Neuron (in vitro differentiated cells): ENCODE measurements at regions not wholly inside any gene's neighbourhood (a gene's known extent, or its start where the extent isn't known, plus 50 kb on each side); places are given as distances from the start of the nearest gene placed in this dataset.
A peak's percentile ranks its signal among the peaks of the same experiment; 100 is the strongest.
"Not testable (repeated sequence)": the region's sequence is repeated elsewhere in the genome, so short reads cannot be mapped to it uniquely, and the experiment has no call there.

Experiments
- H2AFZ ChIP-seq: one replicate; pipeline ENCODE4 v1.6.1; 2013; ENCODE audit warnings: low read depth, mild to moderate bottlenecking, inconsistent platforms, low read length, moderate library complexity
- H3K27me3 ChIP-seq: one replicate; pipeline ENCODE4 v1.6.1; 2013; ENCODE audit warnings: low read length; ENCODE audit not compliant: insufficient read depth
- H3K36me3 ChIP-seq: one replicate; pipeline ENCODE4 v1.6.1; 2013; ENCODE audit warnings: low read length; ENCODE audit not compliant: insufficient read depth
- H3K4me1 ChIP-seq: one replicate; pipeline ENCODE4 v1.6.1; 2013; ENCODE audit warnings: low read length; ENCODE audit not compliant: insufficient read depth
- H3K4me3 ChIP-seq: 2 replicates; pipeline ENCODE4 v1.5.1; 2013; ENCODE audit warnings: mild to moderate bottlenecking, low read length, moderate library complexity
- H3K9me3 ChIP-seq: one replicate; pipeline ENCODE4 v1.6.1; 2013; ENCODE audit warnings: low read length

DNA sequence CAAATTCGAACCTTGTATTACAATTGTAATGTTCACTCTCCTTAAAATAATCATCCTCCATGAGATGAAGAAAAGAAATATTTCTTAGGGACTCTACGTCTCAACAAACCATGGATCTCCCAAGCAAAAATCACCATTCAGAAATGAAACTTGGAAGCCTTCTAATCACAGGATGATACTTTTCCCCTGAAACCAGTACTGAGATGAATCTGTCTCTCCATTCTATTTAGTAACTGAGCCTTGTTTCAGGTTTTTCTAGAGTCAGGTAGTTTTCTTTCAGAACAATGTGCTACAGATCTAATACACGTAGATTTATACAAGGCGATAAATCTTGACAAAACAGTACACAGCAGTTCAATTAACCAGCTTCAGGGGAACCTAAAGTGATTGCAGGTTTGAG lies 660.1 kb upstream of the CBLB start:
- Histone ChIP-seq H3K36me3 (no peaks in the 10 kb centered on the region), H3K4me3 (no peak overlapping the region), H3K27me3 (no peaks in the 10 kb centered on the region), H3K4me1 (no peaks in the 10 kb centered on the region), H2AFZ (no peak overlapping the region), H3K9me3 (no peaks in the 10 kb centered on the region)

DNA sequence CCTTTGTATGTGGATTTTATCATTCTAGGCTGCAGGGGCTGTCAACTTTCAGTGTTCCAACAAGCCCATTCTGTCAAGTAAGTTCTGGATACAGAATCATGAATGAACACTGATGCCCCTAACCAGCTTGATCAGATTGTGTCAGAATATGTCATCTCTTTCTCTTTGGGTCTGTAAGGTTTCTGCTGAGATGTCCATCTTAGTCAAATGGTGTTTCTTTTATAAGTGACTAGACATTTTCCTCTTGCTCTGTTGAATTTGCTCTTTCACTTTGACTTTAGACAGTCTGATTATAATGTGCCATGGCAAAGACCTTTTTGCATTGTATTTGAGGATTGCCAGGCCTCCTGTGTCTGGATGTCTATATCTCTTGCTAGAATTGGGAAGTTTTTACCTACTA lies 660.9 kb upstream of the CBLB start:
- H3K36me3 ChIP-seq = no peaks in the 10 kb centered on the region
- H3K9me3 ChIP-seq = no peaks in the 10 kb centered on the region
- H3K27me3 ChIP-seq = no peaks in the 10 kb centered on the region
- H2AFZ ChIP-seq = no peak overlapping the region
- H3K4me1 ChIP-seq = no peaks in the 10 kb centered on the region
- no peak overlapping the region for H3K4me3 ChIP-seq

GRCh38 chr3:106530367-106530766 lies 661.6 kb upstream of the CBLB start:
- Histone ChIP-seq H3K4me1 (no peaks in the 10 kb centered on the region), H3K4me3 (no peak overlapping the region), H3K36me3 (no peaks in the 10 kb centered on the region), H3K27me3 (no peaks in the 10 kb centered on the region), H2AFZ (no peak overlapping the region), H3K9me3 (no peaks in the 10 kb centered on the region)

DNA sequence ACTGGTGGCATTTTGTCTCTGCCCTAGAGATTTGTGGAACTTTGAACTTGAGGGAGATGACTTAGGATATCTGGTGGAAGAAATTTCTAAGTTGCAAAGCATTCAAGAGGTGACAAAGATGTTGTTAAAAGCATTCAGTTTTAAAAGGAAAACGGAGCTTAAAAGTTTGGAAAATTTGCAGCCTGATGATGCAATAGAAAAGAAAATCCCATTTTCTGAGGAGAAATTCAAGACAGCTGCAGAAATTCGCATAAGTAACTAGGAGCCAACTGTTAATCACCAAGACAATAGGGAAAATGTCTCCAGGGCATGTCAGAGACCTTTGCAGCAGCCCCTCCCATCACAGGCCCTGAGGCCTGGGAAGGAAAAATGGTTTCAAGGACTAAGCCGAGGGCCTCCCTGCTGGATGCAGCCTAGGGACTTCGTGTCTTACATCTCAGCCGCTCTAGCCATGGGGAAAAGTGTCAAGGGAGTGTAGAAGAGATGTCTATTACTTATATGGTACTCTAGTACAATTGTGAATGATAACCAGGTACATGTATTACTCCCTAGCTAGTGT lies 663.0 kb upstream of the CBLB start:
- H3K4me1 ChIP-seq, H2AFZ ChIP-seq, H3K9me3 ChIP-seq, H3K36me3 ChIP-seq, H3K4me3 ChIP-seq, H3K27me3 ChIP-seq: not testable (repeated sequence)

- H2AFZ ChIP-seq = no peak overlapping the region
- H3K27me3 ChIP-seq = no peaks in the 10 kb centered on the region
- H3K4me1 ChIP-seq = no peaks in the 10 kb centered on the region
- H3K9me3 ChIP-seq = no peaks in the 10 kb centered on the region
- H3K4me3 ChIP-seq = no peak overlapping the region
- no peaks in the 10 kb centered on the region for H3K36me3 ChIP-seq
Observed at GRCh38 chr3:106533093-106533787, 664.4 kb upstream of the CBLB start.

- no peaks in the 10 kb centered on the region for H3K27me3 ChIP-seq
- H2AFZ ChIP-seq = no peak overlapping the region
- H3K36me3 ChIP-seq = no peaks in the 10 kb centered on the region
- no peak overlapping the region for H3K4me3 ChIP-seq
- H3K4me1 ChIP-seq = no peaks in the 10 kb centered on the region
- no peaks in the 10 kb centered on the region for H3K9me3 ChIP-seq
Observed at GRCh38 chr3:106533788-106534160, 665.0 kb upstream of the CBLB start.

DNA sequence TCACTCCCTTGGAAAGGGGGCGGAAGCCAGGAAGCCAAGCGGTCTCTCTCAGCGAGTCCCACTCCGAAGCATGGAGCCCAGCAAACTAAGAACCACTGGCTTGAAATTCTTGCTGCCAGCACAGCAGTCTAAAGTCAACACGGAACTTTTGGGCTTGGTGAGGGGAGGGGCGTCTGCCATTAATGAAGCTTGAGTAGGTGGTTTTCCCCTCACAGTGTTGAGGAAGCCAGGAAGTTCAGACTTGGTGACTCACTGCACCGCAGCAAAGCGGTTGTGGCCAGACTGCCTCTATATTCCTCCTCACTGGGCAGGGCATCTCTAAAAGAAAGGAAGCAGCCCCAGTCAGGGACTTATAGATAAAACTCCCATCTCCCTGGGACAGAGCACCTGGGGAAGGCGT lies 665.4 kb upstream of the CBLB start:
- Histone ChIP-seq H3K4me3 (no peak overlapping the region), H3K27me3 (no peaks in the 10 kb centered on the region), H2AFZ (no peak overlapping the region), H3K4me1 (no peaks in the 10 kb centered on the region), H3K36me3 (no peaks in the 10 kb centered on the region), H3K9me3 (no peaks in the 10 kb centered on the region)

DNA sequence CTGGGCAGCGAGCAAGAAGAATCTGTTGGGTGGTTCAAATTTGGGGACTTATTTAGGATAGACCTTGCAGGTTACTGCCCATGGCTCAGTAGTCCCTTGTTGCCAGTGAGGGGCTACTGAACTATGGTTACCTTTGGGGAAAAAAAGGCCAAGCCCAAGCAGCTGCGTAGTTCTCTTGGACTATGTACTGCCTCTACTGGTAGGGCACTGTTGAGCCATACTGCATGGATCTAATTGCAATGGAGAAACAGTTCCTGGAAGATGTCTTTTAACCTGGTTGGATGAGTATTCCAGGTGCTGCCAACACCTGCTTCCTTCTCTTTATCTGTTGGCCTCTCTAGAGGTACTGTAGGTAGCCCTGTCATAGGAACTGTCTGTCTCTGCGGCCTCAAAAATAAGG lies 671.9 kb upstream of the CBLB start:
- H3K4me3 ChIP-seq = no peak overlapping the region

GRCh38 chr3:106542101-106542769 lies 673.4 kb upstream of the CBLB start:
- no peaks in the 10 kb centered on the region for H3K36me3 ChIP-seq
- H2AFZ ChIP-seq = peak overlapping the region; percentile 57
- H3K27me3 ChIP-seq = no peaks in the 10 kb centered on the region
- no peaks in the 10 kb centered on the region for H3K9me3 ChIP-seq
- peaks cover 27% of the 10 kb centered on the region for H3K4me1 ChIP-seq
- peak overlapping the region; percentile 14 for H3K4me3 ChIP-seq

More for the DNA sequence above, 671.9 kb upstream of the CBLB start:
- no peak overlapping the region for H2AFZ ChIP-seq
- no peaks in the 10 kb centered on the region for H3K36me3 ChIP-seq
- H3K9me3 ChIP-seq = no peaks in the 10 kb centered on the region
- H3K27me3 ChIP-seq = no peaks in the 10 kb centered on the region
- H3K4me1 ChIP-seq = peaks cover 27% of the 10 kb centered on the region

DNA sequence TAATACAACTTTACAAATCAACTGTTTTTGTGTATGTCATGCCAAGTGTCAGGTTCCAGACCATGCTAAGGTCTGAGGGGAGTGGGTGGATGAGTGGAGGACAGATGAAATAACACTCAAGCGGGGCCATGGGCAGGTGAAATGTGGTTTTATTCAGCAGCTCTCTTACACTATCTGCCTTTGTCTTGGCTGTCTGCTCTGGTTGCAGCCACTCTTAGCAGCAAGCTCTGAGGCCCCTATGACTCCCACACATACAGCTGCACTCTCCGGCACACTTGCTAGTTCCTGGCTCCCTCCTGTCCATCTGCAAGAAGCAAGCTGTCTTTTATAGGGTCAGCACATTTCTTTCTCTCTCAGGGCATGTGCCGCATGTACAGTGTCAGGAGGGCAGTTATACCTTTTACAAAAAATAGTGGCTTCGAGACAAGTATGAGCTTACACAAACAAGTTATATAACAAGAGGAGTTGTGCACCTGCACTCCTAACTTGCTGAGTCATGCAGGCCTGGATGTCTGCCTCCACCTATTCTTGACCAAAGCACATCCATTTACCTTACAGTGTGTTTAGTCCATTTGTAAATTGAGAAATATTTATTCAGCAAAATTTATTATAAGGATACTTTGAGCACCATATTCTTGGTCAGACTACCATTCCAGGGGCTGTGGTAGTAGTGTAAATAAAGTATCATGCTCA lies 683.7 kb upstream of the CBLB start:
- H3K4me1 ChIP-seq = no peaks in the 10 kb centered on the region
- H2AFZ ChIP-seq = no peak overlapping the region
- no peak overlapping the region for H3K4me3 ChIP-seq
- H3K36me3 ChIP-seq = no peaks in the 10 kb centered on the region
- peaks cover 6% of the 10 kb centered on the region for H3K9me3 ChIP-seq
- no peaks in the 10 kb centered on the region for H3K27me3 ChIP-seq

- no peaks in the 10 kb centered on the region for H3K9me3 ChIP-seq
- H3K27me3 ChIP-seq = no peaks in the 10 kb centered on the region
- H3K4me1 ChIP-seq = no peaks in the 10 kb centered on the region
- no peaks in the 10 kb centered on the region for H3K36me3 ChIP-seq
- H2AFZ ChIP-seq = no peak overlapping the region
- H3K4me3 ChIP-seq = no peak overlapping the region
Observed at GRCh38 chr3:106560451-106560966, 691.7 kb upstream of the CBLB start.

- Histone ChIP-seq H3K27me3 (no peaks in the 10 kb centered on the region), H3K9me3 (no peaks in the 10 kb centered on the region), H2AFZ (peak overlapping the region; percentile 40), H3K4me3 (no peak overlapping the region), H3K4me1 (no peaks in the 10 kb centered on the region), H3K36me3 (no peaks in the 10 kb centered on the region)
Observed at GRCh38 chr3:106566277-106566676, 697.5 kb upstream of the CBLB start.

GRCh38 chr3:106570426-106570825 lies 701.6 kb upstream of the CBLB start:
- Histone ChIP-seq H3K36me3 (no peaks in the 10 kb centered on the region), H3K9me3 (no peaks in the 10 kb centered on the region), H3K4me1 (no peaks in the 10 kb centered on the region), H2AFZ (no peak overlapping the region), H3K4me3 (no peak overlapping the region), H3K27me3 (no peaks in the 10 kb centered on the region)
